Hepatocyte (in vitro differentiated cells): ENCODE measurements at regions not wholly inside any gene's neighbourhood (a gene's known extent, or its start where the extent isn't known, plus 50 kb on each side); places are given as distances from the start of the nearest gene placed in this dataset.
"Not testable (repeated sequence)": the region's sequence is repeated elsewhere in the genome, so short reads cannot be mapped to it uniquely, and the experiment has no call there.

ENCODE experiments used
- CTCF ChIP-seq: fragments of 200-600 bp; sonication (generic); IDR thresholded peaks from 2 replicates; pipeline ENCODE4 v1.5.1; 2016; ENCODE audit warnings: antibody characterized with exemption, mild to moderate bottlenecking; ENCODE audit not compliant: poor library complexity
- EZH2phosphoT487 ChIP-seq: fragments of 200-600 bp; sonication (generic); IDR thresholded peaks from one replicate; pipeline ENCODE4 v1.6.1; 2018; ENCODE audit warnings: antibody characterized with exemption, mild to moderate bottlenecking, low read depth, moderate library complexity; ENCODE audit not compliant: unreplicated experiment, severe bottlenecking

- not testable (repeated sequence) for TF ChIP-seq CTCF, EZH2phosphoT487
Observed at GRCh38 chr21:9969399-9969798, 552.0 kb upstream of the TPTE start.
